PC-3 (cell line): ENCODE measurements at regions not wholly inside any gene's neighbourhood (a gene's known extent, or its start where the extent isn't known, plus 50 kb on each side); places are given as distances from the start of the nearest gene placed in this dataset.

Source experiments
- CTCF ChIP-seq: fragments of 300-600 bp; sonication (generic); conservative IDR thresholded peaks from 2 replicates; pipeline ENCODE4 v1.5.1; 2017; ENCODE audit warnings: antibody characterized with exemption, low read depth, mild to moderate bottlenecking, low read length
- EZH2 ChIP-seq: fragments of 300-600 bp; sonication (generic); IDR thresholded peaks from one replicate; pipeline ENCODE4 v1.6.1; 2017; ENCODE audit warnings: antibody characterized with exemption, mild to moderate bottlenecking, low read length; ENCODE audit not compliant: unreplicated experiment

- TF ChIP-seq CTCF (no peak), EZH2 (no peak)
Measured at GRCh38 chr4:96134806-96135205, 294.9 kb downstream of the PDHA2 start.
